ENCODE measurements at regions not wholly inside any gene's neighbourhood (a gene's known extent, or its start where the extent isn't known, plus 50 kb on each side); places are given as distances from the start of the nearest gene placed in this dataset.

DNA sequence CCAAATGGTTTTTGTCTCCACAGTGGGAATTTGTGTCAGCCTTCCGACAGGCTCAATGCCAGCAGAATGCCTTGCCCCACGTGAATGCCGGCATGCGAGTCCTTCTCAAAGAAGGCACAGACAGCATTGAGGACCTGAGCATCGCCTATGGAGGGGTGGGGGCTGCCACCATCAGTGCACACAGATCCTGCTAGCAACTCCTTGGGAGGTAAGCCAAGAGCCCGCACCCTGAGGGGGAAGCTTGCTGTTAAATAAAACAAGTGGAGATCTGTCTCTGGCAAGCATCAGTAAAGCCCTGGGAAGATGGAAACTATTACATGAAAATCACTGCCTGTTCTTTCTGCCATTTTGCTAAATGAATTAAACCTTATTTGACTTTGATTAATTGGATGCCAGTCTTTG, 67.5 kb upstream of the BZW1 start:
- Histone ChIP-seq H3K4me3 (no peak overlapping the region), H3K27me3 (no peaks in the 10 kb centered on the region), H3K9me3 (no peaks in the 10 kb centered on the region), H3K4me1 (peaks cover 20% of the 10 kb centered on the region), H3K27ac (no peak overlapping the region), H3K36me3 (ENCODE audit: low read depth, missing control alignments) (no peaks in the 10 kb centered on the region)
- no peak for DNase-seq
- 46 to 59% methylated on average over 6 of the region's 6 CpGs for WGBS, 2 donors
- TF ChIP-seq, protein P1, sequence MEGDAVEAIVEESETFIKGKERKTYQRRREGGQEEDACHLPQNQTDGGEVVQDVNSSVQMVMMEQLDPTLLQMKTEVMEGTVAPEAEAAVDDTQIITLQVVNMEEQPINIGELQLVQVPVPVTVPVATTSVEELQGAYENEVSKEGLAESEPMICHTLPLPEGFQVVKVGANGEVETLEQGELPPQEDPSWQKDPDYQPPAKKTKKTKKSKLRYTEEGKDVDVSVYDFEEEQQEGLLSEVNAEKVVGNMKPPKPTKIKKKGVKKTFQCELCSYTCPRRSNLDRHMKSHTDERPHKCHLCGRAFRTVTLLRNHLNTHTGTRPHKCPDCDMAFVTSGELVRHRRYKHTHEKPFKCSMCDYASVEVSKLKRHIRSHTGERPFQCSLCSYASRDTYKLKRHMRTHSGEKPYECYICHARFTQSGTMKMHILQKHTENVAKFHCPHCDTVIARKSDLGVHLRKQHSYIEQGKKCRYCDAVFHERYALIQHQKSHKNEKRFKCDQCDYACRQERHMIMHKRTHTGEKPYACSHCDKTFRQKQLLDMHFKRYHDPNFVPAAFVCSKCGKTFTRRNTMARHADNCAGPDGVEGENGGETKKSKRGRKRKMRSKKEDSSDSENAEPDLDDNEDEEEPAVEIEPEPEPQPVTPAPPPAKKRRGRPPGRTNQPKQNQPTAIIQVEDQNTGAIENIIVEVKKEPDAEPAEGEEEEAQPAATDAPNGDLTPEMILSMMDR (IDR thresholded peaks at IDR 0.05) = no peak
- TF ChIP-seq POLR2A (IDR thresholded peaks at IDR 0.05) = no peak
- intact Hi-C loops (cut with DNase I; ENCODE audit: low total_unique reads) = no loop called here

DNA sequence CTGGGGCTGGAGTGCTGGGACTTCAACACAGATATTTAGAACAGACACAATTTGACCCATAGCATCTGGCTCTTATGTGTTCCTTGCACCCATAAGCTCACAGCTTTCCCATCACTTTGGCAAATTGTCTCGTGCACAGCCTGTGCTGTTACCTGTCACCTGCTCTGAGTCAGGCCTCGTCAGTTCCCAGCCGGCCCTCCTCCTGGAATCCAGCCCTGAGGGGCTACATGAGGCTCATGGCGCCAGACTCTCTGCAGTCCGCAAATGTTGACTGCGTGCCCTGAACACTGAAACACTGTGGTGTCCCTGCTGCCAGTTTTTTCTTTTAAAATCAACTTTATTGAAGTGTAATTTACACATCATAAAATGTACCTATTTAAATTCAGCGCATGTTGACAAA, 65.4 kb upstream of the BZW1 start:
- no peaks in the 10 kb centered on the region for H3K9me3 ChIP-seq
- DNase-seq = no peak
- no peaks in the 10 kb centered on the region for H3K27me3 ChIP-seq
- no peak for TF ChIP-seq POLR2A (IDR thresholded peaks at IDR 0.05)
- TF ChIP-seq, protein P1 (IDR thresholded peaks at IDR 0.05) = no peak
- no peaks in the 10 kb centered on the region for H3K36me3 ChIP-seq (ENCODE audit: low read depth, missing control alignments)
- peaks cover 16% of the 10 kb centered on the region for H3K4me1 ChIP-seq
- no peak overlapping the region for H3K4me3 ChIP-seq
- no peak overlapping the region for H3K27ac ChIP-seq
- intact Hi-C loops (cut with DNase I; ENCODE audit: low total_unique reads) = no loop called here
- 90 to 91% methylated on average over 7 of the region's 7 CpGs for WGBS, 2 donors

DNA sequence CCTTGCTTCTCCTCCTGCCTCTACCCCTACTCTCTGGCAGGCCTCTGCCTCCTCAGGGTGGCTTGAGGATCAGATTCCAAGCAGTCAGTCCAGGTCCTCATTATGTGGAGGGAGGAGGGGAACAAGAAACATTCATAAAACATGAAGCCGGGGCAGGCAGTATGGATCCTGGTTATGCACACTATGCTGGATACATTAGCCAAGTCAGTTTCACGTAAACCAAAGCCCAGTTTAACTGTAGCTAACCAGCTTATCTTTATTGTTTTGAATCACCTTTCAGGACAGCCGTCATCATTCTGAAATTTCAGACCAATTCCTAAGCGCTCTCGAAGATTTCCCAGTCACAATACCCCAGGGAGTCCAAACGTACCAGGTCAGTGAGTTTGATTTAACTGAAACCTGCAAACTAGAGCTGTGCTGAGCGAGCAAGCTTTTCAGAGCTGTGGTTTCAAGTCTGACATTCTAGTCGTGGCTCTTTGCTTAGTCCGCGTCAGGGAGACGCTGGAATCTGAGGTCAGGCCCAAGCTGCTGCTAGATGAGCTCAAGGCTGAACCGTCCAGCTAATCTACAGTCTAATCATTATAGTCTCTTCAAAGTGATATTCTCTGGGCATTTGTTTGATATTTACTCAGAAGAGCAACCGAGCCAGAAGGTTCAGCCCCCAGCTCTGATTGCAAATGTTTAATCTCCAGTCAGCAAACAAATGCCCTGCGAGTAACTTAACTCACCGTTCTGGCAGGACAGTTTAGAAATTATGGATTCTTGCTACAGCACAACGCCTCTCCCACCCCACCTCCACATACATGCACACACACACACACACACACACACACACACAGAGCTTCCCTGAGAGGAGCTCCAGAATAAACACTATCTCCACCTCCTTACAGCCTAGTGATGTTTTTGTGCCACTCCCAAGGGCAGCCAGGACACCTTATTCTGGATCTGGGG, 63.8 kb upstream of the BZW1 start:
- Histone ChIP-seq H3K27ac (peak overlapping the region in 1 of 2 donors; percentile 42), H3K4me3 (no peak overlapping the region), H3K36me3 (ENCODE audit: low read depth, missing control alignments) (no peaks in the 10 kb centered on the region), H3K9me3 (no peaks in the 10 kb centered on the region), H3K4me1 (peaks cover 10% of the 10 kb centered on the region), H3K27me3 (no peaks in the 10 kb centered on the region)
- peak; percentile 59 for DNase-seq
- intact Hi-C loops (cut with DNase I; ENCODE audit: low total_unique reads) = no loop called here
- WGBS, 2 donors = 59 to 64% methylated on average over 16 of the region's 16 CpGs
- TF ChIP-seq, protein P1 (IDR thresholded peaks at IDR 0.05) = no peak
- no peak for TF ChIP-seq POLR2A (IDR thresholded peaks at IDR 0.05)

DNA sequence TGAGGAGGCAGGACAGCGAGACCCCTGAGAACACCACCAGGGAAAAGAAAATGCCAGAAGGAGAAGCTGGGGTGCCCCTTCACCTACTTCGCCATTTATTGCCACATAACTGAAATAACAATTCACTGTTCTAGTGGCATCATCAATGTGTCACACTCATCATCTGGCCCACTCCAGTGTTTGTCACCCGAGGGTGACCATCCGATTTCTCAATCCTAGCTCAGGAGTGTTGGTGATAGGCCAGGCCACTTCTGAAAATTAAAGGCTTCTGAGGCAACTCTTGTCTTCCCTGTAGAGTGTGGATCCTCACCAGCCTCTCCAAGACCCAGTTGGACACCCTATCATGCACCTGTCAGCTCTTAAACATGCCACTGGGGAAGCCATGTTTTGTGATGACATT, 62.9 kb upstream of the BZW1 start:
- TF ChIP-seq, protein P1 (IDR thresholded peaks at IDR 0.05) = no peak
- no peak for TF ChIP-seq POLR2A (IDR thresholded peaks at IDR 0.05)
- intact Hi-C loops (cut with DNase I; ENCODE audit: low total_unique reads) = no loop called here
- no peak for DNase-seq
- Histone ChIP-seq H3K9me3 (no peaks in the 10 kb centered on the region), H3K27me3 (no peaks in the 10 kb centered on the region), H3K27ac (no peak overlapping the region), H3K4me3 (no peak overlapping the region), H3K4me1 (peaks cover 10% of the 10 kb centered on the region), H3K36me3 (ENCODE audit: low read depth, missing control alignments) (no peaks in the 10 kb centered on the region)
- 92 to 96% methylated on average over 4 of the region's 4 CpGs for WGBS, 2 donors
